HG03342 (cell line): ENCODE measurements at regions not wholly inside any gene's neighbourhood (a gene's known extent, or its start where the extent isn't known, plus 50 kb on each side); places are given as distances from the start of the nearest gene placed in this dataset.
A peak's percentile ranks its signal among the peaks of the same experiment; 100 is the strongest.
"Not testable (repeated sequence)": the region's sequence is repeated elsewhere in the genome, so short reads cannot be mapped to it uniquely, and the experiment has no call there.

Experiments
- ATAC-seq: cut with Tn5 transposase; IDR thresholded peaks from one replicate; pipeline ENCODE4 v1.9.1; 2021; ENCODE audit warnings: mild to moderate bottlenecking, moderate library complexity; ENCODE audit not compliant: unreplicated experiment

DNA sequence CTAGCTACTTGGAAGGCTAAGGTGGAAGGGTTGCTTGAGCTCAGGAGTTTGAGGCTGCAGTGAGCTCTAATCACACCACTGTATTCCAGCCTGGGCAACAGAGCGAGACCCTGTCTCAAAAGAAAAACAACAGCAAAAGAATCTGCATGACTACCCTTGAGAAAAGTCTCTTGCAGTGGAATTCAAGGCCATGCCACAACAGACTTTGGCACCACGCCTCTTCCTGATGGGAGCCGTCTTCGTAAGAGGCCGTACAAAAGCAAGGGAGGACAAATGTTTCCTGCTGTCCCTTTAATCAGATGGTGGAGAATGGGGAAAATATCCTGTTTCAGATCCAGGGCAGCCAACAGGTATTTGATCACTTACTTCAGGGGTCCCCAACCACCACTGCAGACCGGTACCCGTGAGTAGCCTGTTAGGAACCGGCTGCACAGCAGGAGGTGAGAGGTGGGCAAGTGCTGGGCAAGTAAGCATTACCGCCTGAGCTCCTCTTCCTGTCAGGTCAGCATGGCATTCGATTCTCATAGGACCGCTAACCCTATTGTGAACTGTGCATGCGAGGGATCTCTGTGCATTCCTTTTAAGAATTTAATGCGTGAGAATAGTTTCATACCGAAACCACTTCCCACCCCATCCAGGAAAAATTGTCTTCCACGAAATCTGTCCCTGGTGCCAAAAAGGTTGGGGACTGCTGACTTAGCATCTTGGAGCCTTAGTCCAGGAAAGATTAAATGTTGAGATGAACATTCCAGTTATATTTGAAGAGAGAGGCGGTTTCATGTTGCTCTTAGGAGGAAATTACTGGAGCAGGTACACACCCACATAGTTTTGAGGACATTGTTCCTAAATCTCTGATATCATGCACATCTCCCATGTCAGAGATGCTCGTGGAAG lies 94.4 kb upstream of the XPO1 start:
- no peak for ATAC-seq

DNA sequence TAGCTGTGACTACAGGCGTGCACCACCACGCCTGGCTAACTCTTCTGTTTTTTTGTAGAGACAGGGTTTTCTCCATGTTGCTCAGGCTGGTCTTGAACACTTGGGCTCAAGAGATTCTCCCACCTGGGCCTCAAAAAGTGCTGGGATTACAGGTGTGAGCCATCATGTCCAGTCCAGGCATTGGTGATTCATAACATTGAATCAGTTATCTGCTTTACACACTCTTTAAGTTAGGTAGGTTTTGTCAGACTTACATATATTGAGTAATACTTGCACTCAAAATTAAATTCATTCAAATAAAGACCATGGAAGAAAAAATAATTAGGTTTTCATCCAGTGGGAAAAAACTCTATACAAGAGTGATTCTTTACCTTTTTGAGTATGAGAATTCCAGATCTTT lies 93.2 kb upstream of the XPO1 start:
- ATAC-seq, result no peak

DNA sequence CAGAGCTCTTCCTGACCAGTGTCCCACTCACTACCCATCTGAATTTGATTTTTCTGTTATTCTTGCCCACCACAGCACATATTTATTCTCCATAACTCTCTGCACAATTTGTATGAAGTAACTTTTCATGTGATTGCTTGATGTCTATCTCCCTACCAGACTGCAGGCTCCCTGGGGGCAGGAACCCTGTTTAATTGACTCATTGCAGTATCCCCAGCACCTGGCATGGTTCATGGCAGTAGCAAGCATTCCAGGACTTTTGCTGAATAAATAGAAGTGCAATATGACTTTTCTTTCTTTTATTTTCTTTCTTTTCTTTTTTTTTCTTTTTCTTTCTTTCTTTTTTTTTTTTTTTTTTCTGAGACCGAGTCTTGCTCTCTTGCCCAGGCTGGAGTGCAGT lies 88.7 kb upstream of the XPO1 start:
- no peak for ATAC-seq

DNA sequence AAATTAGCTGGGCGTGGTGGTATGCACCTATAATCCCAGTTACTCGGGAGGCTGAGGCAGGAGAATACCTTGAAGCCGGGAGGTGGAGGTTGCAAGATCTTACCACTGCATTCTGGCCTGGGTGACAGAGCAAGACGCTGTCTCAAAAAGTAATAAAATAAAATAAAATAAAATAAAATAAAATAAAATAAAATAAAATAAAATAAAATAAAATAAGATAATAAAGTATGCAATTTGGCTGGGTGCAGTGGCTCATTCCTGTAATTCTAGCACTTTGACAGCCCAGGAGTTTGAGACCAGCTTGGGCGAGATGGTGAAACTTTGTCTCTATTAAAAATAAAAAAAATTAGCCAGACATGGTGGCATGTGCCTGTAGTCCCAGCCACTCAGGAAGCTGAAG lies 85.6 kb upstream of the XPO1 start:
- ATAC-seq, result no peak

DNA sequence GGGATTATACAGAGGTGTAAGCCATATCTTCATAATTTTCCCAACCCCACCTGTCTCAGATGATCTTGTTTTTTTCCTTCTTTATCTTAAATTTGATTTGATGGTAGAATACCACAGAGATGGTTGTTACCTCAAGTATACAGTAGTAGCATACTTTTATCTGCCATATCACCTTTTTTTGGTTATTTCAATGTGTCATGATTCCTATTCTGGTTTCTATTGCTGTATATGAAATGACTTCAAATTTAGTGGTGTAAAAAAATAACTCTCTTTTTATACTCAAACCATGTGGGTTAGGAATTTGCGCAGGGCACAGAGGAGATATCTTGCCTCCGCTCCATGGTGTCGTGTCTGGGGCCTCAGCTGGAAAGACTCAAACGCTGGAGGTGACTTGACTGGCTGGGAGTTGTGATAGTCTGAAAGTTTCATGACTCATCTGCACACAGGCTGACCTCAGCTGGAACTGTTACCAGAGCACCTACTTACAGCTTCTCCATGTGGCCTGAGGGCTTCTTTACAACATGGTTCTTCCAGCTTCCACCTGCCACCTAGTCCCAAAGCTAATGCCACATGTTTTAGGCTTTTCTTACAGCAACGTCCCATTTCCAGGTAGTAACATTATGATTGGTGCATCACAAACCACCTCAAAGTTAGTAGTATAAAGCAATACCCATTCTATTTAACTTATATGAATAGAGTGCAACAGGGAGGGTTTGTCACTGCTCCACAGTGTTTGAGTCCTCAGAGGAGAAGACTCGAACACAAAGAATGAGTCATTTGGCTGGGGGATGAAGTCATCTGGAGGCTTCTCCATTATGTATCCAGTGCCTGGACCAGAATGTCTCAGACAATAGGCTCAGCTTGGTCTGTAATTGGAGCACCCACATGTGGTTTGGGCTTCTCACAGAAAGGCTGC lies 82.3 kb upstream of the XPO1 start:
- peak; percentile 46 for ATAC-seq

DNA sequence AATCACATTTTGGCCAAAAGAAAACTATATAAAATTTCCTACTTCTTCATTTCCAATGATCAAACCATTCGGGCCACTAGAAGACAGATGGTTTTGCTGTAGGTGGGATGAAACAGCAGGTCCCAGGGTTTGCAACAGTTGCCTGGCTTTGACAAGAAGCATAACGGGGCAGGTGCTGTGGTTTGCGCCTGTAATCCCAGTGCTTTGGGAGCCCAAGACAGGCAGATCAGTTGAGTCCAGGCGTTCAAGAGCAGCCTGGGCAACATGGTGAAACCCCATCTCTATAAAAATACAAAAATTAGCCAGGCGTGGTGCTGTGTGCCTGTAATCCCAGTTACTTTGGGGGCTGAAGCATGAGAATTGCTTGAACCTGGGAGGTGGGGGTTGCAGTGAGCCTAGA lies 81.4 kb upstream of the XPO1 start:
- no peak for ATAC-seq

DNA sequence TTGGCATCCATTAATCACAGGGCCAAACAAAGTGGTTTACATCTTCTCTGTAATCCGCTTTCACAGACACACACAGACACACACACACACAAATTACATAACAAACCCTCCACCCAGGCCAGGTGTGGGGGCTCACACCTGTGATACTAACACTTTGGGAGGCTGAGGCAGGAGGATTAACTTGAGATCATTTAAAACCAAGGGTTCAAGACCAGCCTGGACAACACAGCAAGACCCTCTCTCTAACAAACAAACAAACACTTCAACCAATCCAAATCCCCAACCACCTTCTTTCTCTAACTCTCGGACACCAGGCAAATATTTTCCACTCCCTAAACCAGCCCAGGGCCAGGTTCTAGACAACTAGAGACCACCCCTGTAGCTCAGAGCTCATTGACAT lies 79.5 kb upstream of the XPO1 start:
- ATAC-seq, result no peak

DNA sequence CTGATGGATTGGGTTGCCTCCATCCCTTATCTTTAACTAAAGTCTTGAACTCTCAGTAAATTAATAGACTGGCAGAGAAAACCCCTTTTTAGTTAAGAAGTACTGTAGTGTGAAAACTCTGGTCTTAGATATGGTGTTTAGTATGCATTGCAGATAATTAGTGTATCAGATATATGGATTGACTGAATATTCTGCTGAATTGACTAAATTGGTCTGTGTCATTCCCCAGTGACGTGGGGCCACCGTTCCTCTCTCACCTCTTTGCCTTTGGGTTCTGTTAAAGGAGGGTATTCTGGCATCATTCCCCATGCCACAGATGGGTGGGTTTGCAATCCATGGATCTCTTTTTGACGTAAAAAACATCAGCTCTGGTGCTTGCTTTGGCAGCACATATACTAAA lies 67.1 kb upstream of the XPO1 start:
- no peak for ATAC-seq

DNA sequence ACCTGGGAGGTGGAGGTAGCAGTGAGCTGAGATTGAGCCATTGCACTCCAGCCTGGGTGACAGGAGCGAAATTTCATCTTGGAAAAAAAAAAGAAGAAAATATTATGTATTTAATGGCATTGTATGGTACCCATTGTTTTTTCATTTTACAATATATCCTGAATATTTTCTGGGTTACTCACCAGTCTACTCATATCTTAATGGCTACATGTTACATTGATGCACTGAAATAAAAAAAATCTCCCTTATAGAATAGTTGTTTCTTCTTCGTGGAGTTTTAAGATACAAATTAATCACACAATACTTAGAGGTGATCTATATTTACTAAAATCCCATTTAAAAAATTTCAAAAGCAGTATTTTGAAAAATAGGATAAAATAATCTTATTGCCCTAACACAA lies 66.3 kb upstream of the XPO1 start:
- no peak for ATAC-seq

DNA sequence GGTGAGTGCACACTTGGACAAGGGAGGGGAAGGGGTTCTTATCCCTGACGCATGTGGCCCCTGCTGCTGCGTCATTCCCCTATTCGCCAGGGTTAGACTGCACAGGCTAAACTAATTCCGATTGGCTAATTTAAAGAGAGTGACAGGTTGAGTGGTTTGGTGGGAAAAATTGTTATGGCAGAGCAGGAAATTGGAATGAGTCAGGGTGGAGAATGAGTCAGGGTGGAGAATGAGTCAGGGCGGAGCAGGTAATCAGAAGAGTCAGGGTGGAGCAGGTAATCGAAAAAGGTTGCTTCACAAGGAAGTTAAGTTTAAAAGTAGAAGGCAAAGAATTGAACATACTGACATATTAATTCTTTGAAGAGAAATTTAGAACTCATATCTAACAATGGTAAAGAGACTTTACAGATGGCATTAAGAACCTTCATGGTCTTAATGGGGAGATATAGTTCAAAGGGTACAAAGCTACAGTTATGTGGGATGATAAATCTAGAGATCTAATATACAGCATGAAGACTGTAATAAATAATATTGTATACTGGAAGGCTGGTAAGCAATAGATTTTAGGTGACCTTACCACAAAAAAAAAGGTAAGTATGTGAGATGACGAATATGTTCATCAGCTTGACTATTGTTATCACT lies 60.5 kb upstream of the XPO1 start:
- ATAC-seq, result not testable (repeated sequence)

DNA sequence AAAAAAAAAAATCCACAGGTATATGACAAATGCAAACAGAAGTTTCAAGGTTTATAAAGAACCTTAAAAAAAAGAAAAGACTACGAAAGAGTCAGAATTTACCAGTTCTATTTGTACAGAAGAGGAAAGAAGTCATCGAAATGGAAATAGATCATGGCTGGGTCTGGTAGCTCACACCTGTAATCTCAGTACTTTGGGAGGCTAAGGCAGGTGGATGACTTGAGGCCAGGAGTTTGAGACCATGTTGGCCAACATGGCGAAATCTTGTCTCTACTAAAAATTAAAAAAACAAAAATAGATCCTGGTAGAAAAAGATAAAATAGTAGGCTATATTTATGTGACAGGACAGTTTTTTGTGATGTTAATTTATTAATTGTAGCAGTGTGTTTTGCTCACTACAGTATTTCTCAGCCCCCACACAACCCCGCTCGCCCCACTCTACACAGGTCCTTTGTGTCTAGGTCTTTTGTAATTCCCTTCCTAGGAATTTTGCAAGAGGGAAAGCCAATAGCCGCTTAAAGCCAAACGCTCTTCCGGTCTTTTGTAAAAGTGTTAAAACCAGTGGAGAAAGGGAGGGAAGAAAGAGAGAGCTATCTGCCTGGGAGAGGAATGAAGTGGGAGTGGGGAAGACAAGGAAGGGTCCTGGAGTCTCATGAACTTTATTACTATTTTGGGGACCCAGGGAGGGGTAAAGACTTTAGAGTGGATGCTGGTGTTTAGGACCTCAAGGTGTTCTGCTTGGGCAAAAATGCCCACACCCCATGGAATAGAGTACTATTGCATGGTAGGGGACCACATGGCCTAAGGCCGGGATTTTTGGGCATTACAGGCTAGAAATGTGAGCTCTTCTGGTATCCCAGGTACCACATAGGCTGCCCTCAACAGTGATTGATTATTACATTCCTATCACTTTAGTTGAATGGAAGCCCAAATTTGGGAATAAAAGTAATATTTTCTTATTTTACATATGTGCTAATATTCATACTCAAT lies 59.4 kb upstream of the XPO1 start:
- no peak for ATAC-seq

DNA sequence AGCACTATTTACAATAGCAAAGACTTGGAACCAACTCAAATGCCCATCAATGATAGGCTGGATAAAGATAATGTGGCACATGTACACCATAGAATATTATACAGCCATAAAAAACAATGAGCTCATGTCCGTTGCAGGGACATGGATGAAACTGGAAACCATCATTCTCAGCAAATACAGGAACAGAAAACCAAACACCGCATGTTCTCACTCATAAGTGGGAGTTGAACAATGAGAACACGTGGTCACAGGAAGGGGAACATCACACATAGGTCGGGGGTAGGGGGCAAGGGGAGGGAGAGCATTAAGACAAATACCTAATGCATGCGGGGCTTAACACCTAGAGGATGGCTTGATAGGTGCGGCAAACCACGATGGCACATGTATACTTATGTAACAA lies 56.0 kb upstream of the XPO1 start:
- ATAC-seq, result not testable (repeated sequence)

DNA sequence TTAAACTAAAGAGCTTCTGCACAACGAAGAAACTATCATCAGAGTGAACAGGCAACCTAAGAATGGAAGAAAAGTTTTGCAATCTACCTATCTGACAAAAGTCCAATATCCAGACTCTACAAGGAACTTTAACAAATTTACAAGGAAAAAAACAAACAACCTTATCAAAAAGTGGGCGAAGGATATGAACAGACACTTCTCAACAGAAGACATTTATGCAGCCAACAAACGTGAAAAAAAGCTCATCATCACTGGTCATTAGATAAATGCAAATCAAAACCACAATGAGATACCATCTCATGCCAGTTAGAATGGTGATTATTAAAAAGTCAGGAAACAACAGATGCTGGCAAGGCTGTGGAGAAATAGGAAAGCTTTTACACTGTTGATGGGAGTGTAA lies 55.5 kb upstream of the XPO1 start:
- not testable (repeated sequence) for ATAC-seq

DNA sequence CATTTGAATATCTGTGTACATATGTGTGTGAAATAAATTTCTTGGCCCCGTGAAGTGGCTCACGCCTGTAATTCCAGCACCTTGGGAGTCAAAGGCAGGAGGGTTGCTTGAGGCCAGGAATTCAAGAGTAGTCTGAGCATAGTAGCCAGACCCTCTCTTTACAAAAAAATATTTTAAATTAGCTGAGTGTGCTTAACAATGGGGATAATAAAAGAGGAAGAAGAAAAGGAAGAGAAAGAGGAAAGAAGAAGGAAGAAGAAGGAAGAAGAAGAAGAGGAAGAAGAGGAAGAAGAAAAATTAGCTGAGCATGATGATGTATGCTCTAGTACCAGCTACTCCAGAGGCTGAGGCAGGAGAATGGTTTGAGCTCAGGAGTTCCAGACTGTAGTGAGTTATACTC lies 52.1 kb upstream of the XPO1 start:
- ATAC-seq, result no peak

DNA sequence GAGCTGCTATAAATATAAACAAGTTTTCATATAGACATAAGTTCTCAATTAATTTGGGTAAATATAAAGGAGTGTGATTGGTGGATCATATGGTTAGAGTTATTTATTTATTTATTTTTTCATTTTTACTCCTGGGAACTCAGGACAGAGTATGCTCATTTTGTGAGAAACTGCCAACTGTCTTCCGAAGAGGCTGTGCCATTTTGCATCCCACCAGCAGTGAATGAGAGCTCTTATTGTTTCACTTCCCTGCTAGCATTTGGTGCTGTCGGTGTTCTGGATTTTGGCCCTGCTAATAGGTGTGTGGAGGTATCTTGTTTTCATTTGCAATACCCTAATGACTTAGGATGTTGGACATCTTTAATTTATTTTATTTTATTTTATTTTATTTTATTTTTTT lies 50.4 kb upstream of the XPO1 start:
- no peak for ATAC-seq
